ENCODE measurements at regions not wholly inside any gene's neighbourhood (a gene's known extent, or its start where the extent isn't known, plus 50 kb on each side); places are given as distances from the start of the nearest gene placed in this dataset.

DNA sequence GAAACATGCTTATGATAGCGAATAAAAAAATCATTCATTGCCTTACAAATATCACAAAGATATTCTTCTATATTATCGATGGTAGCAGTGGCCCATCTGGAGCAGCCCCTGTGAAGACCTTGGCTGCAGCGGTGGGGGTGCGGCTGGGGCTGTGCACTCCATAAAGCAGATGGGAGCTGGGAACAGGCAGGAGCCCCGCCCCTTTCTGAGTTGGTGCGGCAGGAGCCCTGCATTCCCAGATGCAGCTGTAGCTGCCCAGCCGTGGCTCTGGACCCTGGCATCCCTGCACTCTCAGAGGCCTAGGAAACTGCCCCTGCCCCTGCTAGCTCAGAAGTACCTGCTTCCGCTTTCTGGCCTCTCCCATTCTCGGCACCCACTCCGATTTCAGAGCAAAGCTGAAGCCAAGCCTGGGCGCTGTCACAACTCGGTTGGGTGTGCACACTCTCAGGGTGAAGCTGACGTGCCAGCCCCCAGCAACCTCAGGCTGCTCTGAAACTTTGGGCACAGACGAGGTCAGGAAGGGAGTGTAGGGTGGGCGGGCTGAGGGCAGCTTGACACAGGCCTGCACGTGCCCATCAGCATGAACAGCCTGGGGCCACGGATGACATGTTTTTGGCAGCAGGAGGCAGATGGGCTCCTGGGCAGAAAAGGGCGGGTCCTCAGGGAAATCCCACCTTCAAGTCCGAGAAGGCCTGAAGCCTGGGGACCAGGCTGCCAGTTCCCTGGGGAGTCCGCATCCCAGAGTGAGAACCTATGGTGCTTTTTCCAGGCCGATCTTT is 1440.8 kb upstream of the ACO1 start (continued):
- no peak for TF ChIP-seq ZNF318 (IDR thresholded peaks at IDR 0.05; ENCODE audit: borderline replicate concordance in 1 of 2, low read depth in 1 of 2)
- TF ChIP-seq CREB1 (IDR thresholded peaks at IDR 0.05): no peak
- TF ChIP-seq CREB1 (CRISPR knock-in tag; IDR thresholded peaks at IDR 0.05): no peak
- no peak for TF ChIP-seq TCFL5 (CRISPR knock-in tag; conservative IDR thresholded peaks at IDR 0.05)
- TF ChIP-seq NFRKB (IDR thresholded peaks at IDR 0.05; ENCODE audit: low read depth): no peak
- TF ChIP-seq CBX8 (IDR thresholded peaks at IDR 0.05; ENCODE audit: borderline replicate concordance, extremely low read depth, low read depth, low read length, poor library complexity, severe bottlenecking): no peak
- no peak for TF ChIP-seq RNF2 (IDR thresholded peaks at IDR 0.05)
- TF ChIP-seq DNMT1 (IDR thresholded peaks at IDR 0.05): no peak
- no peak for TF ChIP-seq CHD2 (IDR thresholded peaks at IDR 0.05; ENCODE audit: low read depth, low read length)
- no peak for TF ChIP-seq GTF2A2 (tag; IDR thresholded peaks at IDR 0.05)
- no peak for TF ChIP-seq GABPB2 (CRISPR knock-in tag; conservative IDR thresholded peaks at IDR 0.05)

All from K562 (cell line).